Activated CD4-positive, alpha-beta T cell treated with anti-CD3 and anti-CD28 coated beads, Interleukin-2, amount 10 ng/mL, durations not matched to agents 7 days and 5 days (primary cell): ENCODE measurements at regions not wholly inside any gene's neighbourhood (a gene's known extent, or its start where the extent isn't known, plus 50 kb on each side); places are given as distances from the start of the nearest gene placed in this dataset.
"Not testable (repeated sequence)": the region's sequence is repeated elsewhere in the genome, so short reads cannot be mapped to it uniquely, and the experiment has no call there.

Source experiments
- CTCF ChIA-PET: fragments of 350-600 bp; sonication (Branson Sonifier 250); formaldehyde crosslinking; loops from one replicate; lab custom pipeline; 2021; ENCODE audit warnings: antibody characterized with exemption; lab: Charles Lee
- POLR2A ChIA-PET: fragments of 350-600 bp; sonication (Branson Sonifier 250); formaldehyde crosslinking; loops from one replicate; lab custom pipeline; 2021; ENCODE audit warnings: antibody characterized with exemption; lab: Charles Lee
- DNase-seq: peaks from one replicate; pipeline ENCODE4 v3.0.0-alpha.2; 2020
- H3K27ac Mint-ChIP-seq: one replicate; pipeline ENCODE4 v1.8.0; 2021; ENCODE audit warnings: mild to moderate bottlenecking, moderate library complexity, mixed read lengths
- H3K27me3 Mint-ChIP-seq: one replicate; pipeline ENCODE4 v1.8.0; 2021; ENCODE audit warnings: mixed read lengths
- H3K36me3 Mint-ChIP-seq: one replicate; pipeline ENCODE4 v1.8.0; 2021; ENCODE audit warnings: low read depth, mixed read lengths
- H3K4me1 Mint-ChIP-seq: one replicate; pipeline ENCODE4 v1.8.0; 2021; ENCODE audit warnings: mixed read lengths
- H3K4me3 Mint-ChIP-seq: one replicate; pipeline ENCODE4 v1.8.0; 2021; ENCODE audit warnings: mild to moderate bottlenecking, moderate library complexity, mixed read lengths
- H3K9me3 Mint-ChIP-seq: one replicate; pipeline ENCODE4 v1.8.0; 2021; ENCODE audit warnings: mixed read lengths

GRCh38 chr12:65673732-65674131 is 150.6 kb upstream of the HMGA2 start:
- peaks cover 3% of the 10 kb centered on the region for H3K9me3 Mint-ChIP-seq
- H3K4me1 Mint-ChIP-seq, result no peaks in the 10 kb centered on the region
- POLR2A ChIA-PET, result no interaction called here
- no peak overlapping the region for H3K4me3 Mint-ChIP-seq
- peaks cover 10% of the 10 kb centered on the region for H3K27me3 Mint-ChIP-seq
- no peak for DNase-seq
- H3K27ac Mint-ChIP-seq, result no peak overlapping the region
- no peaks in the 10 kb centered on the region for H3K36me3 Mint-ChIP-seq
- CTCF ChIA-PET, result no interaction called here

- Mint-ChIP-seq H3K4me1 (no peaks in the 10 kb centered on the region), H3K36me3 (no peaks in the 10 kb centered on the region), H3K27ac (no peak overlapping the region), H3K27me3 (peaks cover 10% of the 10 kb centered on the region), H3K9me3 (peaks cover 3% of the 10 kb centered on the region), H3K4me3 (no peak overlapping the region)
- ChIA-PET CTCF (no interaction called here), POLR2A (no interaction called here)
- no peak for DNase-seq
Measured at GRCh38 chr12:65675141-65675621, 149.1 kb upstream of the HMGA2 start.

- H3K27ac Mint-ChIP-seq, H3K36me3 Mint-ChIP-seq, H3K9me3 Mint-ChIP-seq, DNase-seq, POLR2A ChIA-PET, H3K4me3 Mint-ChIP-seq, H3K4me1 Mint-ChIP-seq: not testable (repeated sequence)
- CTCF ChIA-PET, result interaction anchor here (0.5 kb wide), 1 partner anchor 210 kb away, joined by 3 read pairs; no protein-coding TSS in a partner anchor
- H3K27me3 Mint-ChIP-seq, result peaks cover 14% of the 10 kb centered on the region
Measured at GRCh38 chr12:65678172-65678571, 146.1 kb upstream of the HMGA2 start.

GRCh38 chr12:65681226-65681625 is 143.1 kb upstream of the HMGA2 start:
- ChIA-PET POLR2A (no interaction called here), CTCF (no interaction called here)
- no peaks in the 10 kb centered on the region for H3K4me1 Mint-ChIP-seq
- peaks cover 3% of the 10 kb centered on the region for H3K9me3 Mint-ChIP-seq
- H3K27ac Mint-ChIP-seq, result no peak overlapping the region
- H3K36me3 Mint-ChIP-seq, result no peaks in the 10 kb centered on the region
- no peak overlapping the region for H3K4me3 Mint-ChIP-seq
- H3K27me3 Mint-ChIP-seq, result peaks cover 12% of the 10 kb centered on the region
- no peak for DNase-seq

GRCh38 chr12:65682112-65682511 is 142.2 kb upstream of the HMGA2 start:
- CTCF ChIA-PET, result no interaction called here
- H3K4me1 Mint-ChIP-seq, result no peaks in the 10 kb centered on the region
- H3K36me3 Mint-ChIP-seq, result no peaks in the 10 kb centered on the region
- POLR2A ChIA-PET, result no interaction called here
- H3K27me3 Mint-ChIP-seq, result peaks cover 9% of the 10 kb centered on the region
- H3K4me3 Mint-ChIP-seq, result no peak overlapping the region
- H3K27ac Mint-ChIP-seq, result no peak overlapping the region
- no peak for DNase-seq
- H3K9me3 Mint-ChIP-seq, result peaks cover 3% of the 10 kb centered on the region

GRCh38 chr12:65684906-65685305 is 139.4 kb upstream of the HMGA2 start:
- POLR2A ChIA-PET, result no interaction called here
- no peaks in the 10 kb centered on the region for H3K9me3 Mint-ChIP-seq
- peaks cover 4% of the 10 kb centered on the region for H3K27me3 Mint-ChIP-seq
- DNase-seq, result no peak
- H3K4me1 Mint-ChIP-seq, result no peaks in the 10 kb centered on the region
- no peaks in the 10 kb centered on the region for H3K36me3 Mint-ChIP-seq
- no peak overlapping the region for H3K27ac Mint-ChIP-seq
- no peak overlapping the region for H3K4me3 Mint-ChIP-seq
- CTCF ChIA-PET, result no interaction called here

GRCh38 chr12:65685514-65685913 is 138.8 kb upstream of the HMGA2 start:
- H3K27ac Mint-ChIP-seq, result no peak overlapping the region
- no peak for DNase-seq
- H3K4me1 Mint-ChIP-seq, result no peaks in the 10 kb centered on the region
- H3K9me3 Mint-ChIP-seq, result no peaks in the 10 kb centered on the region
- H3K27me3 Mint-ChIP-seq, result peaks cover 6% of the 10 kb centered on the region
- no peaks in the 10 kb centered on the region for H3K36me3 Mint-ChIP-seq
- POLR2A ChIA-PET, result no interaction called here
- CTCF ChIA-PET, result no interaction called here
- H3K4me3 Mint-ChIP-seq, result no peak overlapping the region

- Mint-ChIP-seq H3K9me3 (no peaks in the 10 kb centered on the region), H3K4me1 (no peaks in the 10 kb centered on the region), H3K27me3 (peaks cover 5% of the 10 kb centered on the region), H3K36me3 (no peaks in the 10 kb centered on the region), H3K27ac (no peak overlapping the region), H3K4me3 (no peak overlapping the region)
- ChIA-PET CTCF (no interaction called here), POLR2A (no interaction called here)
- DNase-seq, result no peak
Measured at GRCh38 chr12:65689508-65689907, 134.8 kb upstream of the HMGA2 start.

GRCh38 chr12:65690477-65690876 is 133.8 kb upstream of the HMGA2 start:
- DNase-seq, result no peak
- Mint-ChIP-seq H3K4me3 (no peak overlapping the region), H3K27me3 (peaks cover 5% of the 10 kb centered on the region), H3K4me1 (no peaks in the 10 kb centered on the region), H3K9me3 (no peaks in the 10 kb centered on the region), H3K27ac (no peak overlapping the region), H3K36me3 (no peaks in the 10 kb centered on the region)
- CTCF ChIA-PET, result no interaction called here
- POLR2A ChIA-PET, result no interaction called here

- DNase-seq, result no peak
- Mint-ChIP-seq H3K4me3 (no peak overlapping the region), H3K9me3 (no peaks in the 10 kb centered on the region), H3K27me3 (peaks cover 8% of the 10 kb centered on the region), H3K27ac (no peak overlapping the region), H3K4me1 (no peaks in the 10 kb centered on the region), H3K36me3 (no peaks in the 10 kb centered on the region)
- CTCF ChIA-PET, result no interaction called here
- POLR2A ChIA-PET, result no interaction called here
Measured at GRCh38 chr12:65694130-65694529, 130.2 kb upstream of the HMGA2 start.

GRCh38 chr12:65695113-65695865 is 129.0 kb upstream of the HMGA2 start:
- Mint-ChIP-seq H3K4me1 (no peaks in the 10 kb centered on the region), H3K27ac (no peak overlapping the region), H3K4me3 (no peak overlapping the region), H3K9me3 (no peaks in the 10 kb centered on the region), H3K36me3 (no peaks in the 10 kb centered on the region), H3K27me3 (peaks cover 9% of the 10 kb centered on the region)
- CTCF ChIA-PET, result no interaction called here
- POLR2A ChIA-PET, result no interaction called here
- no peak for DNase-seq

- Mint-ChIP-seq H3K27me3 (peaks cover 9% of the 10 kb centered on the region), H3K36me3 (no peaks in the 10 kb centered on the region), H3K4me1 (no peaks in the 10 kb centered on the region), H3K4me3 (no peak overlapping the region), H3K27ac (no peak overlapping the region), H3K9me3 (no peaks in the 10 kb centered on the region)
- DNase-seq, result no peak
- CTCF ChIA-PET, result no interaction called here
- POLR2A ChIA-PET, result no interaction called here
Measured at GRCh38 chr12:65696227-65696626, 128.1 kb upstream of the HMGA2 start.

- CTCF ChIA-PET, result interaction anchor here (1.4 kb wide), 1 partner anchor 13 kb away, joined by 3 read pairs; no protein-coding TSS in a partner anchor
- POLR2A ChIA-PET, result no interaction called here
- Mint-ChIP-seq H3K4me3 (no peak overlapping the region), H3K27ac (no peak overlapping the region), H3K4me1 (no peaks in the 10 kb centered on the region), H3K36me3 (no peaks in the 10 kb centered on the region), H3K27me3 (peaks cover 14% of the 10 kb centered on the region), H3K9me3 (peaks cover 3% of the 10 kb centered on the region)
- no peak for DNase-seq
Measured at GRCh38 chr12:65699251-65699650, 125.0 kb upstream of the HMGA2 start.

GRCh38 chr12:65703176-65703575 is 121.1 kb upstream of the HMGA2 start:
- H3K27me3 Mint-ChIP-seq, result peaks cover 11% of the 10 kb centered on the region
- POLR2A ChIA-PET, result no interaction called here
- no peaks in the 10 kb centered on the region for H3K4me1 Mint-ChIP-seq

More at GRCh38 chr12:65703176-65703575, 121.1 kb upstream of the HMGA2 start:
- no peak for DNase-seq
- Mint-ChIP-seq H3K36me3 (no peaks in the 10 kb centered on the region), H3K4me3 (no peak overlapping the region), H3K27ac (no peak overlapping the region), H3K9me3 (peaks cover 9% of the 10 kb centered on the region)
- CTCF ChIA-PET, result no interaction called here
